ENCODE measurements at regions not wholly inside any gene's neighbourhood (a gene's known extent, or its start where the extent isn't known, plus 50 kb on each side); places are given as distances from the start of the nearest gene placed in this dataset.

GRCh38 chr20:20933142-20933958, 172.8 kb downstream of the LINC00237 start:
- no peak for DNase-seq

- DNase-seq, result no peak
Observed at GRCh38 chr20:20932156-20932555, 174.0 kb downstream of the LINC00237 start.

GRCh38 chr20:20931632-20932031, 174.5 kb downstream of the LINC00237 start:
- DNase-seq, result no peak

GRCh38 chr20:20931024-20931423, 175.1 kb downstream of the LINC00237 start:
- no peak for DNase-seq

- no peak for DNase-seq
Observed at GRCh38 chr20:20930500-20930899, 175.7 kb downstream of the LINC00237 start.

GRCh38 chr20:20929341-20929740, 176.8 kb downstream of the LINC00237 start:
- no peak for DNase-seq

GRCh38 chr20:20926222-20926905, 179.8 kb downstream of the LINC00237 start:
- no peak for DNase-seq

- no peak for DNase-seq
Observed at GRCh38 chr20:20920433-20920832, 185.7 kb downstream of the LINC00237 start.

- no peak for DNase-seq
Observed at GRCh38 chr20:20915844-20916243, 190.3 kb downstream of the LINC00237 start.

GRCh38 chr20:20904501-20904831, 192.0 kb upstream of the RALGAPA2 start:
- no peak for DNase-seq

- no peak for DNase-seq
Observed at GRCh38 chr20:20903773-20904500, 191.5 kb upstream of the RALGAPA2 start.

GRCh38 chr20:20897922-20898321, 185.5 kb upstream of the RALGAPA2 start:
- no peak for DNase-seq

- no peak for DNase-seq
Observed at GRCh38 chr20:20897145-20897544, 184.7 kb upstream of the RALGAPA2 start.

- DNase-seq, result no peak
Observed at GRCh38 chr20:20896606-20897005, 184.2 kb upstream of the RALGAPA2 start.

- no peak for DNase-seq
Observed at GRCh38 chr20:20895537-20895936, 183.1 kb upstream of the RALGAPA2 start.

GRCh38 chr20:20894753-20895152, 182.3 kb upstream of the RALGAPA2 start:
- no peak for DNase-seq

- no peak for DNase-seq
Observed at GRCh38 chr20:20894280-20894679, 181.8 kb upstream of the RALGAPA2 start.

GRCh38 chr20:20892328-20892727, 179.9 kb upstream of the RALGAPA2 start:
- no peak for DNase-seq

- no peak for DNase-seq
Observed at GRCh38 chr20:20890751-20891150, 178.3 kb upstream of the RALGAPA2 start.

- no peak for DNase-seq
Observed at GRCh38 chr20:20888936-20889335, 176.5 kb upstream of the RALGAPA2 start.

GRCh38 chr20:20888266-20888656, 175.8 kb upstream of the RALGAPA2 start:
- DNase-seq, result no peak

- DNase-seq, result no peak
Observed at GRCh38 chr20:20887593-20888265, 175.3 kb upstream of the RALGAPA2 start.

GRCh38 chr20:20881808-20882207, 169.4 kb upstream of the RALGAPA2 start:
- no peak for DNase-seq

Data from hematopoietic multipotent progenitor cell treated with erythropoietin and hydrocortisone succinate and interleukin-3 and kit ligand, for 6 days (in vitro differentiated cells).